Vagina (tissue), 2 donors: ENCODE measurements at regions not wholly inside any gene's neighbourhood (a gene's known extent, or its start where the extent isn't known, plus 50 kb on each side); places are given as distances from the start of the nearest gene placed in this dataset.

Experiments
- POLR2A ChIP-seq, 2 donors: fragments of 450-650 bp; IDR thresholded peaks; one replicate each; pipeline ENCODE4 v1.6.1; 2017; ENCODE audit warnings: antibody characterized with exemption in 2 of 2, mild to moderate bottlenecking in 2 of 2, moderate library complexity in 2 of 2
- TF ChIP-seq, protein P1 (sequence below), 3 experiments: fragments of 450-650 bp in 2 of 3; fragments of 200-600 bp in 1 of 3; sonication (generic) in 1 of 3; IDR thresholded peaks; one replicate each; pipeline ENCODE4 v1.5.1; 2017 to 2019; ENCODE audit warnings: antibody characterized with exemption in 3 of 3, mild to moderate bottlenecking in 2 of 3, moderate library complexity in 2 of 3

DNA sequence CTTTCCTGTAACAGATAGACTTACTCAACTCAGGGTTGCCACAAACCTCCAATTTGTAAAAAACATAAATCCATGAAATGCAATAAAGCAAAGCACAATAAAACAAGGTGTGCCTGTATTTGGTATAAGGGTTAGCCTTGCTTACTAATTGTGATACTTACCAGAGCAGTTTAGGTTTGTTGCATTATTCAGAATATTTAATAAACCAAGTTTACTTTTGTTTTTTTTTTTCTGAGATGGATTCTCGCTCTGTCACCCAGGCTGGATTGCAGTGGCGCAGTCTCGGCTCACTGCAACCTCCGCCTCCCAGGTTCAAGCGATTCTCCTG is 79.6 kb downstream of the SEC61G start:
- TF ChIP-seq, protein P1, sequence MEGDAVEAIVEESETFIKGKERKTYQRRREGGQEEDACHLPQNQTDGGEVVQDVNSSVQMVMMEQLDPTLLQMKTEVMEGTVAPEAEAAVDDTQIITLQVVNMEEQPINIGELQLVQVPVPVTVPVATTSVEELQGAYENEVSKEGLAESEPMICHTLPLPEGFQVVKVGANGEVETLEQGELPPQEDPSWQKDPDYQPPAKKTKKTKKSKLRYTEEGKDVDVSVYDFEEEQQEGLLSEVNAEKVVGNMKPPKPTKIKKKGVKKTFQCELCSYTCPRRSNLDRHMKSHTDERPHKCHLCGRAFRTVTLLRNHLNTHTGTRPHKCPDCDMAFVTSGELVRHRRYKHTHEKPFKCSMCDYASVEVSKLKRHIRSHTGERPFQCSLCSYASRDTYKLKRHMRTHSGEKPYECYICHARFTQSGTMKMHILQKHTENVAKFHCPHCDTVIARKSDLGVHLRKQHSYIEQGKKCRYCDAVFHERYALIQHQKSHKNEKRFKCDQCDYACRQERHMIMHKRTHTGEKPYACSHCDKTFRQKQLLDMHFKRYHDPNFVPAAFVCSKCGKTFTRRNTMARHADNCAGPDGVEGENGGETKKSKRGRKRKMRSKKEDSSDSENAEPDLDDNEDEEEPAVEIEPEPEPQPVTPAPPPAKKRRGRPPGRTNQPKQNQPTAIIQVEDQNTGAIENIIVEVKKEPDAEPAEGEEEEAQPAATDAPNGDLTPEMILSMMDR (IDR thresholded peaks at IDR 0.05): no peak
- TF ChIP-seq POLR2A (IDR thresholded peaks at IDR 0.05): no peak
